Omental fat pad (tissue), 3 donors: ENCODE measurements at regions not wholly inside any gene's neighbourhood (a gene's known extent, or its start where the extent isn't known, plus 50 kb on each side); places are given as distances from the start of the nearest gene placed in this dataset.

Experiments used
- ATAC-seq: fragments of 150-250 bp; one replicate; pipeline ENCODE4 v1.9.1; 2016; ENCODE audit warnings: mild to moderate bottlenecking, moderate library complexity; ENCODE audit not compliant: low FRiP score
- DNase-seq: peaks from one replicate; pipeline ENCODE4 v3.0.0-alpha.2; 2019; ENCODE audit warnings: low spot score
- TF ChIP-seq, protein P1 (sequence below), 3 donors: fragments of 450-650 bp; IDR thresholded peaks; one replicate each; pipeline ENCODE4 v1.5.1; 2016 to 2017; ENCODE audit warnings: antibody characterized with exemption in 3 of 3, mild to moderate bottlenecking in 3 of 3, moderate library complexity in 2 of 3

GRCh38 chr6:51336185-51336584, 517.5 kb downstream of the TFAP2B start:
- TF ChIP-seq, protein P1, sequence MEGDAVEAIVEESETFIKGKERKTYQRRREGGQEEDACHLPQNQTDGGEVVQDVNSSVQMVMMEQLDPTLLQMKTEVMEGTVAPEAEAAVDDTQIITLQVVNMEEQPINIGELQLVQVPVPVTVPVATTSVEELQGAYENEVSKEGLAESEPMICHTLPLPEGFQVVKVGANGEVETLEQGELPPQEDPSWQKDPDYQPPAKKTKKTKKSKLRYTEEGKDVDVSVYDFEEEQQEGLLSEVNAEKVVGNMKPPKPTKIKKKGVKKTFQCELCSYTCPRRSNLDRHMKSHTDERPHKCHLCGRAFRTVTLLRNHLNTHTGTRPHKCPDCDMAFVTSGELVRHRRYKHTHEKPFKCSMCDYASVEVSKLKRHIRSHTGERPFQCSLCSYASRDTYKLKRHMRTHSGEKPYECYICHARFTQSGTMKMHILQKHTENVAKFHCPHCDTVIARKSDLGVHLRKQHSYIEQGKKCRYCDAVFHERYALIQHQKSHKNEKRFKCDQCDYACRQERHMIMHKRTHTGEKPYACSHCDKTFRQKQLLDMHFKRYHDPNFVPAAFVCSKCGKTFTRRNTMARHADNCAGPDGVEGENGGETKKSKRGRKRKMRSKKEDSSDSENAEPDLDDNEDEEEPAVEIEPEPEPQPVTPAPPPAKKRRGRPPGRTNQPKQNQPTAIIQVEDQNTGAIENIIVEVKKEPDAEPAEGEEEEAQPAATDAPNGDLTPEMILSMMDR (IDR thresholded peaks at IDR 0.05), result no peak
- ATAC-seq, result no peak
- no peak for DNase-seq

DNA sequence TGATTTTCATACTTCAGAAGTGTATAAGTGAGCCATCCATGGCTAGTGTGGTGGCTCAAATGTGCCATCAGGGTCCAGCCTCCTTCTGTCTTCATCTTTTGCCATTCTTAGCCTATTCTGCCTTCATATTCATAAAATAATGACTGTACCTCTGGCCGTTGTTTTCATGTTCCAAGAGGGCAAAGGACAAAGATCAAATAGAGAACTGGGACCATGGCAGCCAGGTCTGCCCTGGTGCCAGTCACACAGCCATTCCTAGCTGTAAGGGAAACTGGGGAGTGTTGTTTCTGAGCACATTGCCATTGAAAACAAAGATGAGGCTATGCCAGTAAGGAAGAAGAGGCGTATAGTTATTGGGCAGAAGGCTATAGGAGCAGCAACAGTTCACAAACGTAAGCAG, 518.6 kb downstream of the TFAP2B start:
- no peak for DNase-seq
- TF ChIP-seq, protein P1 (IDR thresholded peaks at IDR 0.05), result no peak

DNA sequence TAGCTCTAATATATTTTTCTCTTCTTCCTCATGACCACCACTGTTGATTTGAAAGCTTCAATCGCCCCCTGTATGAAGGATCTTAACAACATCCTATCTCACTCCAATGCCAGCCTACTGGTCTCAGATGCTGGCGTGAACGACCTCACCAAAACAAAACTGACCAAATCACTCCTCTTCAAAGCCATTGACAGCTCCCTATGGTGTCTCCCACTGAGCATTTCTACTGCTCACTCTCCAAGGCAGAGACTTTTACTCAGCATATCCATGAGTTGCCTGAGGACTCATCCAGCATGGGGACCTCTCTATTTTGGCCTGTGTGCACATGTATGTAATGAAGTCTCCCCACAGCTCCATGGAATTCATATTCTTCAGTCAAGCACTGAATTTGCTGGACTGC, 520.4 kb downstream of the TFAP2B start:
- TF ChIP-seq, protein P1 (IDR thresholded peaks at IDR 0.05), result no peak
- ATAC-seq, result no peak
- DNase-seq, result no peak

More for the DNA sequence above, 518.6 kb downstream of the TFAP2B start:
- no peak for ATAC-seq

- DNase-seq (no peak), ATAC-seq (no peak)
- TF ChIP-seq, protein P1 (IDR thresholded peaks at IDR 0.05), result no peak
Observed at GRCh38 chr6:51339728-51340127, 521.1 kb downstream of the TFAP2B start.

GRCh38 chr6:51342393-51342792, 523.7 kb downstream of the TFAP2B start:
- TF ChIP-seq, protein P1 (IDR thresholded peaks at IDR 0.05), result no peak
- no peak for ATAC-seq

DNA sequence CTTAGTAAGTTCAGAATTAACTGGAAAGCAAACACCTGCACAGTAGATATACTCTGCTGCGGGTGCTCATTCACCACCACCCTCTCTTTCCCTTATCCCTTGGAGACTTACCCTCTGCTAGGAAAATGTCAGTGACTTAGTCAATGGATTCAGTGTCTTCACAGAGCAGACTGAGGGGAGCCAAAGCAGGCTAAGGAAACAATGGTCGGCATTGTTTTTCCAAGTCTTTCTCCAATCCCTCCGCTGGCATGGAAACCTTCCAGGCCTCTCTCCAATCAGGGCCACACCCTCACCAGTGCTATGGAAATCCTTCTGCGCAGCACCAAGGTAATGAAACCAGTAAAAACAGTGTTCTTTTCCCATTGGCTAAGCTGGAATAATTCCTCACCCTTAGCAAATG, 531.2 kb downstream of the TFAP2B start:
- TF ChIP-seq, protein P1 (IDR thresholded peaks at IDR 0.05), result no peak
- no peak for ATAC-seq
- DNase-seq, result no peak

More at GRCh38 chr6:51342393-51342792, 523.7 kb downstream of the TFAP2B start:
- DNase-seq, result no peak

DNA sequence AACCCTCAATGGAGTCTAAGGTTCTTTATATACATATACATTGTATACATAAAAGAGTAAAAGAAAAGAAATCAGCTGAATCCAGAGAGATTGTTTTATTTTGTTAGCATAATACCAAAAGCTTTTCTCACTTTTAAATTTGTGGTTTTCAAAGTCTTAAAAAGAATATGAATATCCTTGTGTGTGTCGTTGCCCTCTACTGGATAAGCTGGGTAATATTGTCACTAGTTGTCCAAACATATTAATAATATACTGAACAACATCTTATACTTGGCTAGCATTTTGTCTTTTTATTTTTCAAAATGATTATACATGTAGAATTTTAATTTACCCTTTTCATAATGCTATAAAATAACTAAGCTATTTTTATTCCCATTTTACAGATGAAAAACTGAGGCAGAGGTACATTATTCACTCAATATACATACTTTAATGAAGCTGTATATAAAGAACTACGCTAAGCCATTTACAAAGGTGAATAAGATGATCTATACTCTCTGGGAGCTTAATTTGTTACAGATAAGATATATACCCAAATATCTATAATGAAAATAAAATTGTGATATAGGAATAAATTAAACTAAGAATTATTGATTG, 531.7 kb downstream of the TFAP2B start:
- TF ChIP-seq, protein P1 (IDR thresholded peaks at IDR 0.05), result no peak
- ATAC-seq (no peak), DNase-seq (no peak)
